Eye (tissue), 1 donor: ENCODE measurements at regions not wholly inside any gene's neighbourhood (a gene's known extent, or its start where the extent isn't known, plus 50 kb on each side); places are given as distances from the start of the nearest gene placed in this dataset.
"Not testable (repeated sequence)": the region's sequence is repeated elsewhere in the genome, so short reads cannot be mapped to it uniquely, and the experiment has no call there.

ENCODE experiments used
- DNase-seq: peaks from one replicate; pipeline ENCODE4 v3.0.0-alpha.2; 2015

GRCh38 chr4:11111876-11112275 lies 316.8 kb downstream of the HS3ST1 start:
- no peak for DNase-seq

GRCh38 chr4:11111370-11111769 lies 317.3 kb downstream of the HS3ST1 start:
- no peak for DNase-seq

GRCh38 chr4:11106759-11107158 lies 321.9 kb downstream of the HS3ST1 start:
- no peak for DNase-seq

- DNase-seq, result no peak
Measured at GRCh38 chr4:11106190-11106589, 322.5 kb downstream of the HS3ST1 start.

GRCh38 chr4:11105715-11106114 lies 323.0 kb downstream of the HS3ST1 start:
- no peak for DNase-seq

- no peak for DNase-seq
Measured at GRCh38 chr4:11098461-11098860, 330.2 kb downstream of the HS3ST1 start.

GRCh38 chr4:11097725-11098124 lies 331.0 kb downstream of the HS3ST1 start:
- no peak for DNase-seq

- DNase-seq, result no peak
Measured at GRCh38 chr4:11081006-11081405, 347.7 kb downstream of the HS3ST1 start.

- DNase-seq, result no peak
Measured at GRCh38 chr4:11079171-11079570, 349.5 kb downstream of the HS3ST1 start.

- DNase-seq, result no peak
Measured at GRCh38 chr4:11074581-11075241, 354.0 kb downstream of the HS3ST1 start.

GRCh38 chr4:11073621-11074051 lies 355.1 kb downstream of the HS3ST1 start:
- peak; percentile 35 for DNase-seq

GRCh38 chr4:11072999-11073398 lies 355.7 kb downstream of the HS3ST1 start:
- no peak for DNase-seq

GRCh38 chr4:11072463-11072862 lies 356.2 kb downstream of the HS3ST1 start:
- no peak for DNase-seq

GRCh38 chr4:11070813-11071212 lies 357.9 kb downstream of the HS3ST1 start:
- no peak for DNase-seq

- peak; percentile 61 for DNase-seq
Measured at GRCh38 chr4:11069581-11070211, 359.0 kb downstream of the HS3ST1 start.

- no peak for DNase-seq
Measured at GRCh38 chr4:11069083-11069482, 359.6 kb downstream of the HS3ST1 start.

GRCh38 chr4:11066584-11066983 lies 362.1 kb downstream of the HS3ST1 start:
- DNase-seq, result not testable (repeated sequence)

- DNase-seq, result not testable (repeated sequence)
Measured at GRCh38 chr4:11060637-11061036, 368.1 kb downstream of the HS3ST1 start.

- DNase-seq, result not testable (repeated sequence)
Measured at GRCh38 chr4:11054937-11055336, 370.4 kb upstream of the CLNK start.

GRCh38 chr4:11053601-11054220 lies 369.1 kb upstream of the CLNK start:
- no peak for DNase-seq

- no peak for DNase-seq
Measured at GRCh38 chr4:11051181-11051580, 366.6 kb upstream of the CLNK start.

GRCh38 chr4:11050766-11051165 lies 366.2 kb upstream of the CLNK start:
- DNase-seq, result no peak

GRCh38 chr4:11049001-11049400 lies 364.4 kb upstream of the CLNK start:
- no peak for DNase-seq

GRCh38 chr4:11042760-11043159 lies 358.2 kb upstream of the CLNK start:
- no peak for DNase-seq
